SU-DHL-6 (cell line): ENCODE measurements at regions not wholly inside any gene's neighbourhood (a gene's known extent, or its start where the extent isn't known, plus 50 kb on each side); places are given as distances from the start of the nearest gene placed in this dataset.
"Not testable (repeated sequence)": the region's sequence is repeated elsewhere in the genome, so short reads cannot be mapped to it uniquely, and the experiment has no call there.

ENCODE experiments used
- H2AFZ ChIP-seq: fragments of 200-600 bp; sonication (generic); 2 replicates; pipeline ENCODE4 v1.6.1; 2014; ENCODE audit warnings: low read depth, mild to moderate bottlenecking, moderate library complexity, mixed read lengths, antibody characterized with exemption, low read length; ENCODE audit not compliant: severe bottlenecking
- H3F3A ChIP-seq: fragments of 200-600 bp; shearing (Covaris generic); 2 replicates; pipeline ENCODE4 v1.6.0; 2016; ENCODE audit warnings: antibody characterized with exemption, mild to moderate bottlenecking; ENCODE audit not compliant: insufficient read depth
- H3K27ac ChIP-seq: fragments of 200-600 bp; sonication (generic); 2 replicates; pipeline ENCODE4 v1.5.1; 2016; ENCODE audit warnings: low read depth, mild to moderate bottlenecking, low read length, moderate library complexity, mixed read lengths
- H3K27me3 ChIP-seq: fragments of 200-600 bp; sonication (generic), shearing (Covaris generic); 2 replicates; pipeline ENCODE4 v1.6.0; 2014; ENCODE audit warnings: mild to moderate bottlenecking, low read length
- H3K36me3 ChIP-seq: fragments of 200-600 bp; sonication (generic); 2 replicates; pipeline ENCODE4 v1.6.1; 2014; ENCODE audit warnings: mild to moderate bottlenecking, low read length, mixed read lengths
- H3K4me2 ChIP-seq: fragments of 300-600, 200-600 bp; shearing (Covaris generic), sonication (generic); 2 replicates; pipeline ENCODE4 v1.6.0; 2014; ENCODE audit warnings: low read length, low read depth, mild to moderate bottlenecking; ENCODE audit not compliant: poor library complexity, severe bottlenecking
- H3K4me3 ChIP-seq: fragments of 200-600 bp; sonication (generic); 2 replicates; pipeline ENCODE4 v1.5.1; 2014; ENCODE audit warnings: antibody characterized with exemption, low read length, mild to moderate bottlenecking, mixed read lengths; ENCODE audit not compliant: insufficient read depth, poor library complexity, severe bottlenecking
- H3K79me2 ChIP-seq: fragments of 200-600 bp; sonication (generic); 2 replicates; pipeline ENCODE4 v1.6.1; 2014; ENCODE audit warnings: mild to moderate bottlenecking, low read length, moderate library complexity; ENCODE audit not compliant: insufficient read depth
- H3K9ac ChIP-seq: fragments of 200-600 bp; sonication (generic); 2 replicates; pipeline ENCODE4 v1.7.0; 2014; ENCODE audit warnings: mild to moderate bottlenecking, low read length
- H3K9me2 ChIP-seq: fragments of 200-600 bp; sonication (generic); replicated peaks from 2 replicates; pipeline ENCODE4 v1.6.1; 2014; ENCODE audit warnings: low read length; ENCODE audit not compliant: insufficient read depth
- H3K9me3 ChIP-seq: fragments of 200-600 bp; sonication (generic); 2 replicates; pipeline ENCODE4 v1.6.1; 2014; ENCODE audit warnings: low read length, mixed read lengths; ENCODE audit not compliant: insufficient read depth
- H4K20me1 ChIP-seq: fragments of 200-600 bp; sonication (generic); 2 replicates; pipeline ENCODE4 v1.6.1; 2014; ENCODE audit warnings: low read depth, mild to moderate bottlenecking, antibody characterized with exemption, low read length, moderate library complexity, mixed read lengths
- CTCF ChIP-seq: fragments of 200-600 bp; sonication (generic); IDR thresholded peaks from one replicate; pipeline ENCODE4 v1.5.1; 2017; ENCODE audit warnings: antibody characterized with exemption, mild to moderate bottlenecking, low read length, moderate library complexity; ENCODE audit not compliant: insufficient read depth, poor library complexity, severe bottlenecking
- EZH2phosphoT487 ChIP-seq: fragments of 200-600 bp; sonication (generic), shearing (Covaris generic); conservative IDR thresholded peaks from 2 replicates; pipeline ENCODE4 v1.6.1; 2018; ENCODE audit warnings: mild to moderate bottlenecking, antibody characterized with exemption, low read length, moderate library complexity, mixed read lengths

GRCh38 chr3:194034346-194035336, 101.3 kb upstream of the HES1 start:
- H3K9me2 ChIP-seq: no peaks in the 10 kb centered on the region
- no peaks in the 10 kb centered on the region for H3K79me2 ChIP-seq
- no peaks in the 10 kb centered on the region for H3K27me3 ChIP-seq
- TF ChIP-seq EZH2phosphoT487 (no peak), CTCF (no peak)
- H3K27ac ChIP-seq: no peak overlapping the region
- H3K4me2 ChIP-seq: no peak overlapping the region
- H3K9ac ChIP-seq: no peak overlapping the region
- no peaks in the 10 kb centered on the region for H3F3A ChIP-seq
- H4K20me1 ChIP-seq: no peaks in the 10 kb centered on the region
- no peak overlapping the region for H2AFZ ChIP-seq
- H3K4me3 ChIP-seq: no peak overlapping the region
- H3K36me3 ChIP-seq: no peaks in the 10 kb centered on the region
- H3K9me3 ChIP-seq: no peaks in the 10 kb centered on the region

GRCh38 chr3:194035406-194036138, 100.4 kb upstream of the HES1 start:
- no peaks in the 10 kb centered on the region for H3K79me2 ChIP-seq
- no peak overlapping the region for H2AFZ ChIP-seq
- no peaks in the 10 kb centered on the region for H3K9me2 ChIP-seq
- TF ChIP-seq EZH2phosphoT487: no peak
- TF ChIP-seq CTCF: no peak
- no peak overlapping the region for H3K4me3 ChIP-seq
- no peak overlapping the region for H3K4me2 ChIP-seq
- no peaks in the 10 kb centered on the region for H3K36me3 ChIP-seq
- no peaks in the 10 kb centered on the region for H3F3A ChIP-seq
- H3K9me3 ChIP-seq: no peaks in the 10 kb centered on the region
- H3K27ac ChIP-seq: no peak overlapping the region
- H3K27me3 ChIP-seq: no peaks in the 10 kb centered on the region
- no peak overlapping the region for H3K9ac ChIP-seq
- H4K20me1 ChIP-seq: no peaks in the 10 kb centered on the region

- Histone ChIP-seq H3K27ac (no peak overlapping the region), H3K9ac (no peak overlapping the region), H3K36me3 (no peaks in the 10 kb centered on the region)
Measured at GRCh38 chr3:194036842-194037241, 99.1 kb upstream of the HES1 start.

GRCh38 chr3:194038346-194038745, 97.6 kb upstream of the HES1 start:
- not testable (repeated sequence) for H3K9me3 ChIP-seq, H3K79me2 ChIP-seq, H3K9ac ChIP-seq, H3K36me3 ChIP-seq, H3K27me3 ChIP-seq, H3K27ac ChIP-seq, H3K9me2 ChIP-seq, H3K4me2 ChIP-seq, H3K4me3 ChIP-seq, H2AFZ ChIP-seq, H3F3A ChIP-seq, H4K20me1 ChIP-seq

More at GRCh38 chr3:194036842-194037241, 99.1 kb upstream of the HES1 start:
- Histone ChIP-seq H3K79me2 (no peaks in the 10 kb centered on the region), H2AFZ (no peak overlapping the region), H3K4me3 (no peak overlapping the region), H3K9me2 (no peaks in the 10 kb centered on the region), H4K20me1 (no peaks in the 10 kb centered on the region), H3K27me3 (no peaks in the 10 kb centered on the region), H3K4me2 (no peak overlapping the region), H3K9me3 (no peaks in the 10 kb centered on the region), H3F3A (no peaks in the 10 kb centered on the region)
- TF ChIP-seq CTCF: no peak
- TF ChIP-seq EZH2phosphoT487: no peak
